C4-2B (cell line): ENCODE measurements at regions not wholly inside any gene's neighbourhood (a gene's known extent, or its start where the extent isn't known, plus 50 kb on each side); places are given as distances from the start of the nearest gene placed in this dataset.

Experiments used
- H3K27ac ChIP-seq: fragments of 450-650 bp; 2 replicates; pipeline ENCODE4 v1.5.1; 2017
- ZFX ChIP-seq: fragments of 450-650 bp; IDR thresholded peaks from 2 replicates; pipeline ENCODE4 v1.6.1; 2017
- TF ChIP-seq, protein P1 (sequence below): fragments of 450-650 bp; conservative IDR thresholded peaks from 2 replicates; pipeline ENCODE4 v1.5.1; 2017; ENCODE audit warnings: mild to moderate bottlenecking

DNA sequence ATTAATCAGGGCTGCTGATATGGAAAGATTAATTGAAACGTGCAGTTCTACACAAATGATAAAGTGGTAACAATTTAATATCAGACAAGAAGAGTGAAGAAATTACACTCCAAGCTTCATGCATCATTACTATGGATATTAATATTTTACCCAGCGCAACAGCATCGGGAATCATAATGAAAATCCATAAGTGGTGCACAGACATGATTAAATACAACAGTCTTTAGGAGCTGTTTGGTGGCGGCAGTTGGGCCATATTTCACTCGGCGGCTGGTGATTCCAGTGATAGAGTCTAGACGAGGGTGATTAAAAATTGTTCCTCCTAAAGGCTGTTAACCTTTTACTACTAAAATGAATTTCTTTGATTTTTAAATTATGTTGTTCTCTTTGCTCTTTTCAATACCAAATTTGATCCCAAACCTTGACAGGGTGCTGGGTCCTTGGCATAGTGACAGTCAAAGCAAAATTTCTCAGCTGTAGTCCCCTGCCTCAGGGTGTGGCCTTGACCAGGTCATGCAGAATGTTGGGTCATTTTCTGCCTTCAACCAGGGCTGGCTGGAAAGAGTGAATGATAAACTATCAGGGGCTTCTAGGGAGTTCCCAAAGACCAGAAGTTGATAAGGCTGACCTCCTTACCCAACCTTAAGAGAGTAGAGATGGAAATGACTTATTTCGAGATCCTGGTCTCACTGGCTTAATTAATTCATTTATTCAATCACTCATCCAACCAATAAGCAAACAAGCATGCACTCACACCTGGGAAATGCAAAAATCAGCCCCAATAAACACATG, 392.0 kb downstream of the IL20RB start:
- H3K27ac ChIP-seq: no peak overlapping the region
- TF ChIP-seq ZFX: no peak
- TF ChIP-seq, protein P1, sequence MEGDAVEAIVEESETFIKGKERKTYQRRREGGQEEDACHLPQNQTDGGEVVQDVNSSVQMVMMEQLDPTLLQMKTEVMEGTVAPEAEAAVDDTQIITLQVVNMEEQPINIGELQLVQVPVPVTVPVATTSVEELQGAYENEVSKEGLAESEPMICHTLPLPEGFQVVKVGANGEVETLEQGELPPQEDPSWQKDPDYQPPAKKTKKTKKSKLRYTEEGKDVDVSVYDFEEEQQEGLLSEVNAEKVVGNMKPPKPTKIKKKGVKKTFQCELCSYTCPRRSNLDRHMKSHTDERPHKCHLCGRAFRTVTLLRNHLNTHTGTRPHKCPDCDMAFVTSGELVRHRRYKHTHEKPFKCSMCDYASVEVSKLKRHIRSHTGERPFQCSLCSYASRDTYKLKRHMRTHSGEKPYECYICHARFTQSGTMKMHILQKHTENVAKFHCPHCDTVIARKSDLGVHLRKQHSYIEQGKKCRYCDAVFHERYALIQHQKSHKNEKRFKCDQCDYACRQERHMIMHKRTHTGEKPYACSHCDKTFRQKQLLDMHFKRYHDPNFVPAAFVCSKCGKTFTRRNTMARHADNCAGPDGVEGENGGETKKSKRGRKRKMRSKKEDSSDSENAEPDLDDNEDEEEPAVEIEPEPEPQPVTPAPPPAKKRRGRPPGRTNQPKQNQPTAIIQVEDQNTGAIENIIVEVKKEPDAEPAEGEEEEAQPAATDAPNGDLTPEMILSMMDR: no peak

DNA sequence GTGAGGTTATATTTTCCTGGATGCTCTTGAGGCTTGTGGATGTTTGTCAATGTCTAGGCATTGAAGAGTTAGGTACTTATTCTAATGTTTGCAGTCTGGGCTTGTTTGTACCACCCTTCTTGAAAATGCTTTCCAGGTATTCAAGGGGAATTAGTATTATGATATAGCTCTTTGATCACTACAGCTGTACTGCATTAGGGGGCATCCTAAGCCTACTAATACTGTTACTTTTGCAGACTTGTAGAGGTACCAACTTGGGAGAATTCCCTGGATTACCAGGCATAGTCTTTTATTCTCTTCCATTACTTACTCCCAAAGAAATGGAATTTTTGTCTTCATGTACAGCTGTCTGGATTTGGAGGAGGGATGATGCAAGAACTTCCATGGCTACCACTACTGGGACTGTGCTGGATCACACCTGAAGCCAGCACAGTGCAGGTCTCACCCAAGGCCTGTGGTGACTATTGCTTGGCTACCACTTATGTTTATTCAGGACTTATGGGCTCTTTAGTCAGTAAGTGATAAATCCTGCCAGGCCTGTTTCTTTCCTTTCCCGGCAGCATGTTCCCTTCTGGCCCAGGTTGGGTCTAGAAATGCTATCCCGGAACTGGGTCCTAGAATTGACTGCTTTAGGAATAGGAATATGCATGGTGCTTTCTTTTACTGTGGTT, 402.9 kb downstream of the IL20RB start:
- H3K27ac ChIP-seq: no peak overlapping the region
- TF ChIP-seq, protein P1: 0 out of 2 replicates have a peak, but pooled peaks have one; percentile 1
- no peak for TF ChIP-seq ZFX

DNA sequence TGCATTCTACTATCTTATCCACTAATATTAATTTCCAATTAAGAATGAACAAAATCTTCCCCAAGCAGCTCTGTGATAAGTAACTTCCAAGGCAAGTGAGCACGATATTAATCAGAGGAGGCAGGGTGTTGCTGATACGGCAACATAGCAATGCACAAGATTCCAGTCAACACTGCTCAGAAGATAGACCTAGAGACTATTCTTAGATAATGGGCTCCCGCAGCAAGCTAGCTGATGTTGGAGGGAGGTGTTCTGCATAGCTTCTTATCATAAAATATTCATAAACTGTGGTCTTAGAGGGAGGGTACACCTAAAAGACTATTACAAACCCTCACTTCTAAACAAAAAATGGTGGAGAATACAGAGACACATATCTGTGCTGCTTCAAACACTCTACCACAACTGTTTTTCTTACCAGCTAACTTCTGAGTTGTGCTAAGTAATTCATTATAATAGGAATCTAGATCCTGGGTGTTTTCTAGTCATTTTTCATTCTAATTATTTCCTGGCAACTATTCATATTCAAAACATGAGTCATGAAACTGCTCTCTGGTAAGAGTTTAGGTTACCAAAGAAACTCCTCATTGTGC, 382.0 kb upstream of the SOX14 start:
- no peak for TF ChIP-seq ZFX
- TF ChIP-seq, protein P1: no peak
- H3K27ac ChIP-seq: no peak overlapping the region

DNA sequence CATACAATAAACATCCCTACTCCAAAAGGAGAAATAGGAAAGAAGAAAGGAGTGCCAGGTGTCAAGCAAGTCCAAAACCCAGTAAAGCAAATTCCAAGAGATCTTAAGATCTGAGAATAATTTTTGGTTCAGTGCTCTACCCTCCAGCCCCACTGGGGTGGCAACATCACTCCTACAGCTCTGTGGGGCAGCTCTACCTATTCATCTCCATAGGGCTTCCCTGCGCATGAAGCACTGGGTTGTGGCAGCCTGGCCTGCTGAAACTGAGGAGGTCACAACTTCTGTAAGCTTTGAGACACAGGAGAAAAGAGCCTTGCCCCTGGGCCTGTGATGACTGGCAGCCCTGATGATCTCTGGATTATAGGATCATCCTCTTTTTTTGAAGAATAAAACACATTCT, 378.2 kb upstream of the SOX14 start:
- H3K27ac ChIP-seq: no peak overlapping the region
- TF ChIP-seq, protein P1: no peak
- TF ChIP-seq ZFX: no peak

DNA sequence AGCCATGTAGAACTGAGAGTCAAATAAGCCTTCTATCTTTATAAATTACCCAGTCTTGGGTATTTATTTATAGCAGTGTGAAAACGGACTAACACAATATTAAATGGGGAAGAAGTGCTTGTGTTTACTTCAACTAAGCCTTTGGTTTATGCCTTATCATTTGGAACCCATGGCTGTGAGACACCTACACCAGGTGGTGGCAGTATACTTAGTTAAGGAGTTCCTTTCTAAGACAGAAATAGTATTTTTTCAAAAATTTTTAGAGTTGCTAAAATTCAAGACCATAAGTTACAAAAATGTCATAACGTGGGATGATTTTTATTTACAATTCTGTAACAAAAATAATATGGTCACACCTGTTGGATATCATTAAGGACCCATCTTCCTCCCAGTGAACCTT, 354.5 kb upstream of the SOX14 start:
- TF ChIP-seq ZFX: no peak
- TF ChIP-seq, protein P1: peak; percentile 53
- no peak overlapping the region for H3K27ac ChIP-seq

DNA sequence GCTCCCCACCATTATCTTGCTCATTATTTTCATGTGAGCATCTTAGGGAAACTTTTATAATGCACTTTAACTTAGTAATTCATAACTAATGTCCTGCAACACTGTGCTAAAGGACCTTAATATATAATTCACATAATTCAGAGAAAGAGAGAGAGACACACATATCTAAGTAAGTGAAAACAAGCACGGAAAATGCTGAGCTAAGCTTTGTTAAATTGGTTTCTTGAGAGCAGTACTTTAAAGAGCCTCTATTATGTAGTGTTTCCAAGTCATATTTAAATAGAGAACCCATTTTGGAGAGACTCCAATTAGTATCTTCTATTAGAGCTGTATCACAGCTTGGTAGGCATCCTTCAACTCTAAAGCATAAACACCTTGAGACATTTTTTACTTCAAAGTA, 354.1 kb upstream of the SOX14 start:
- TF ChIP-seq ZFX: no peak
- TF ChIP-seq, protein P1: no peak
- no peak overlapping the region for H3K27ac ChIP-seq
